SK-N-SH treated with all-trans-retinoic acid at 6 μM for 48 hours (cell line): ENCODE measurements at regions not wholly inside any gene's neighbourhood (a gene's known extent, or its start where the extent isn't known, plus 50 kb on each side); places are given as distances from the start of the nearest gene placed in this dataset.

Experiments
- ATAC-seq: fragments of 200-7000 bp; cut with Tn5 transposase; 3 replicates; pipeline ENCODE4 v1.9.1; 2020; ENCODE audit warnings: mild to moderate bottlenecking, moderate library complexity
- ARNTL ChIP-seq: fragments of 450-650 bp; formaldehyde crosslinking; IDR thresholded peaks from 2 replicates; pipeline ENCODE4 v1.5.0; 2020; ENCODE audit warnings: low read depth, mild to moderate bottlenecking, moderate library complexity, borderline replicate concordance
- BACH2 ChIP-seq: fragments of 250-450 bp; sonication (Bioruptor Pico); IDR thresholded peaks from 2 replicates; pipeline ENCODE4 v1.9.0; 2021; ENCODE audit warnings: mild to moderate bottlenecking, borderline replicate concordance
- CREB5 ChIP-seq: fragments of 250-450 bp; sonication (Bioruptor Pico); IDR thresholded peaks from 2 replicates; pipeline ENCODE4 v1.5.1; 2020; ENCODE audit warnings: low read depth, mild to moderate bottlenecking, moderate library complexity
- CSDC2 ChIP-seq: fragments of 250-450 bp; sonication (Bioruptor Pico); IDR thresholded peaks from 2 replicates; pipeline ENCODE4 v1.5.0; 2020; ENCODE audit warnings: mild to moderate bottlenecking, moderate library complexity
- CSRNP3 ChIP-seq: fragments of 250-450 bp; sonication (Bioruptor Pico); IDR thresholded peaks from 2 replicates; pipeline ENCODE4 v1.5.1; 2021; ENCODE audit warnings: mild to moderate bottlenecking, moderate library complexity
- ESRRG ChIP-seq: fragments of 250-450 bp; sonication (Bioruptor Pico); IDR thresholded peaks from 2 replicates; pipeline ENCODE4 v1.6.1; 2021; ENCODE audit warnings: mild to moderate bottlenecking
- GLIS3 ChIP-seq: fragments of 250-450 bp; sonication (Bioruptor Pico); IDR thresholded peaks from 2 replicates; pipeline ENCODE4 v1.5.0; 2020; ENCODE audit warnings: mild to moderate bottlenecking, moderate library complexity
- ISL1 ChIP-seq: fragments of 250-450 bp; sonication (Bioruptor Pico); IDR thresholded peaks from 2 replicates; pipeline ENCODE4 v2.1.2; 2022; ENCODE audit warnings: mild to moderate bottlenecking, moderate library complexity
- OSR1 ChIP-seq: fragments of 250-450 bp; sonication (Bioruptor Pico); IDR thresholded peaks from 2 replicates; pipeline ENCODE4 v1.8.0; 2022; ENCODE audit warnings: moderate library complexity, mild to moderate bottlenecking, inconsistent platforms
- PATZ1 ChIP-seq: fragments of 250-450 bp; sonication (Bioruptor Pico); IDR thresholded peaks from 2 replicates; pipeline ENCODE4 v1.8.0; 2020; ENCODE audit warnings: mild to moderate bottlenecking, moderate library complexity, borderline replicate concordance
- POU6F1 ChIP-seq: fragments of 250-450 bp; sonication (Bioruptor Pico); IDR thresholded peaks from 2 replicates; pipeline ENCODE4 v1.8.0; 2021; ENCODE audit warnings: low read depth, mild to moderate bottlenecking, moderate library complexity, borderline replicate concordance
- PPARA ChIP-seq: fragments of 250-450 bp; sonication (Bioruptor Pico); IDR thresholded peaks from 2 replicates; pipeline ENCODE4 v1.5.0; 2020; ENCODE audit warnings: mild to moderate bottlenecking, borderline replicate concordance
- RARB ChIP-seq: fragments of 250-450 bp; sonication (Bioruptor Pico); IDR thresholded peaks from 2 replicates; pipeline ENCODE4 v1.8.0; 2021; ENCODE audit warnings: mild to moderate bottlenecking, moderate library complexity
- SNAI2 ChIP-seq: fragments of 250-450 bp; sonication (Bioruptor Pico); IDR thresholded peaks from 2 replicates; pipeline ENCODE4 v1.5.0; 2020; ENCODE audit warnings: mild to moderate bottlenecking, moderate library complexity
- TCF4 ChIP-seq: fragments of 250-450 bp; sonication (Bioruptor Pico); IDR thresholded peaks from 2 replicates; pipeline ENCODE4 v1.8.0; 2021; ENCODE audit warnings: mild to moderate bottlenecking, moderate library complexity, borderline replicate concordance
- TOX ChIP-seq: fragments of 250-450 bp; sonication (Bioruptor Pico); IDR thresholded peaks from 2 replicates; pipeline ENCODE4 v1.8.0; 2021; ENCODE audit warnings: mild to moderate bottlenecking, moderate library complexity, borderline replicate concordance
- TSHZ2 ChIP-seq: fragments of 250-450 bp; sonication (Bioruptor Pico); IDR thresholded peaks from 2 replicates; pipeline ENCODE4 v1.5.0; 2020; ENCODE audit warnings: mild to moderate bottlenecking, moderate library complexity
- ZC3H10 ChIP-seq: fragments of 250-450 bp; sonication (Bioruptor Pico); IDR thresholded peaks from 2 replicates; pipeline ENCODE4 v1.5.1; 2021; ENCODE audit warnings: mild to moderate bottlenecking, moderate library complexity
- ZFP3 ChIP-seq: fragments of 250-450 bp; sonication (Bioruptor Pico); IDR thresholded peaks from 2 replicates; pipeline ENCODE4 v1.5.0; 2020; ENCODE audit warnings: mild to moderate bottlenecking, moderate library complexity
- ZFP30 ChIP-seq: fragments of 450-650 bp; formaldehyde crosslinking; IDR thresholded peaks from 2 replicates; pipeline ENCODE4 v1.5.0; 2022; ENCODE audit warnings: mild to moderate bottlenecking, moderate library complexity
- ZNF565 ChIP-seq: fragments of 450-650 bp; formaldehyde crosslinking; conservative IDR thresholded peaks from 2 replicates; pipeline ENCODE4 v1.5.0; 2020; ENCODE audit warnings: low read depth, mild to moderate bottlenecking, moderate library complexity
- ZNF70 ChIP-seq: fragments of 450-650 bp; formaldehyde crosslinking; IDR thresholded peaks from 2 replicates; pipeline ENCODE4 v1.5.0; 2020; ENCODE audit warnings: mild to moderate bottlenecking, moderate library complexity
- ZNF8 ChIP-seq: fragments of 450-650 bp; formaldehyde crosslinking; IDR thresholded peaks from 2 replicates; pipeline ENCODE4 v1.5.0; 2020; ENCODE audit warnings: mild to moderate bottlenecking, moderate library complexity

GRCh38 chr3:59692117-59692516 lies 642.3 kb upstream of the CFAP20DC start:
- TF ChIP-seq SNAI2 (CRISPR knock-in tag) (no peak), TSHZ2 (no peak), GLIS3 (no peak)
- no peak for ATAC-seq

- TF ChIP-seq ISL1 (CRISPR knock-in tag) = no peak
- TF ChIP-seq ARNTL (CRISPR knock-in tag) = no peak
- no peak for TF ChIP-seq BACH2
- no peak for TF ChIP-seq OSR1 (CRISPR knock-in tag)
- no peak for TF ChIP-seq ZNF70 (CRISPR knock-in tag)
- TF ChIP-seq ZC3H10 (CRISPR knock-in tag) = no peak
- no peak for TF ChIP-seq ZFP3 (CRISPR knock-in tag)
- TF ChIP-seq SNAI2 (CRISPR knock-in tag) = no peak
- TF ChIP-seq TCF4 (CRISPR knock-in tag) = no peak
- no peak for TF ChIP-seq ZFP30 (CRISPR knock-in tag)
- TF ChIP-seq RARB (CRISPR knock-in tag) = no peak
- TF ChIP-seq POU6F1 (CRISPR knock-in tag) = no peak
- TF ChIP-seq TOX = no peak
- no peak for ATAC-seq
Measured at GRCh38 chr3:59690886-59691285, 641.1 kb upstream of the CFAP20DC start.

GRCh38 chr3:59688636-59689035 lies 638.8 kb upstream of the CFAP20DC start:
- ATAC-seq = no peak
- TF ChIP-seq OSR1 (CRISPR knock-in tag) (no peak), ZC3H10 (CRISPR knock-in tag) (no peak), PATZ1 (no peak), TSHZ2 (no peak), PPARA (CRISPR knock-in tag) (no peak), ARNTL (CRISPR knock-in tag) (no peak), POU6F1 (CRISPR knock-in tag) (no peak), CREB5 (CRISPR knock-in tag) (no peak), ESRRG (no peak), TOX (no peak), CSRNP3 (CRISPR knock-in tag) (no peak), BACH2 (no peak), CSDC2 (CRISPR knock-in tag) (no peak), ZNF70 (CRISPR knock-in tag) (no peak), GLIS3 (no peak), ZNF565 (CRISPR knock-in tag) (no peak), ZNF8 (no peak), ISL1 (CRISPR knock-in tag) (no peak), RARB (CRISPR knock-in tag) (no peak), ZFP30 (CRISPR knock-in tag) (no peak)
